DND-41 (cell line): ENCODE measurements at regions not wholly inside any gene's neighbourhood (a gene's known extent, or its start where the extent isn't known, plus 50 kb on each side); places are given as distances from the start of the nearest gene placed in this dataset.

Source experiments
- ATAC-seq: fragments of 200-7000 bp; cut with Tn5 transposase; 3 replicates; pipeline ENCODE4 v1.9.1; 2021; ENCODE audit warnings: low read depth; ENCODE audit not compliant: insufficient read depth
- DNase-seq: peaks from one replicate; pipeline ENCODE4 v3.0.0-alpha.2; 2020
- H2AFZ ChIP-seq: 2 replicates; pipeline ENCODE4 v1.6.0; 2012; ENCODE audit warnings: low read depth, low read length
- H3K27ac ChIP-seq: 2 replicates; pipeline ENCODE4 v1.5.1; 2012; ENCODE audit warnings: low read length, inconsistent platforms
- H3K27me3 ChIP-seq: fragments of 200-600 bp; sonication (generic); 2 replicates; pipeline ENCODE4 v1.6.0; 2012; ENCODE audit warnings: low read length, mild to moderate bottlenecking, inconsistent platforms; ENCODE audit not compliant: insufficient read depth, poor library complexity
- H3K36me3 ChIP-seq: 2 replicates; pipeline ENCODE4 v1.5.1; 2012; ENCODE audit warnings: low read length, inconsistent platforms; ENCODE audit not compliant: insufficient read depth
- H3K4me1 ChIP-seq: 2 replicates; pipeline ENCODE4 v1.5.1; 2012; ENCODE audit warnings: mild to moderate bottlenecking, low read length; ENCODE audit not compliant: insufficient read depth
- H3K4me2 ChIP-seq: 2 replicates; pipeline ENCODE4 v1.6.0; 2012; ENCODE audit warnings: mild to moderate bottlenecking, moderate library complexity, low read length, inconsistent platforms; ENCODE audit not compliant: insufficient read depth
- H3K4me3 ChIP-seq, 2 experiments: fragments of 200-600 bp in 1 of 2; shearing (Covaris generic) in 1 of 2; 2 replicates each; pipeline ENCODE4 v1.5.1; 2012 to 2016; ENCODE audit warnings: inconsistent platforms in 2 of 2, low read length in 2 of 2, mild to moderate bottlenecking in 2 of 2, low read depth in 1 of 2, moderate library complexity in 1 of 2
- H3K79me2 ChIP-seq: 2 replicates; pipeline ENCODE4 v1.6.0; 2012; ENCODE audit warnings: low read length, inconsistent platforms; ENCODE audit not compliant: insufficient read depth
- H3K9ac ChIP-seq: 2 replicates; pipeline ENCODE4 v1.6.0; 2012; ENCODE audit warnings: low read depth, mild to moderate bottlenecking, inconsistent platforms, low read length, moderate library complexity
- H3K9me3 ChIP-seq: 2 replicates; pipeline ENCODE4 v1.5.1; 2012; ENCODE audit warnings: low read length, moderate library complexity, mild to moderate bottlenecking, inconsistent platforms; ENCODE audit not compliant: insufficient read depth, severe bottlenecking
- H4K20me1 ChIP-seq: 2 replicates; pipeline ENCODE4 v1.6.0; 2012; ENCODE audit warnings: low read length; ENCODE audit not compliant: insufficient read depth
- CTCF ChIP-seq: IDR thresholded peaks from 2 replicates; pipeline ENCODE4 v1.5.1; 2012; ENCODE audit warnings: borderline replicate concordance, low read length, moderate library complexity, mild to moderate bottlenecking; ENCODE audit not compliant: poor library complexity, severe bottlenecking; ENCODE audit errors: extremely low read depth
- EZH2 ChIP-seq: IDR thresholded peaks from 3 replicates; pipeline ENCODE4 v1.6.1; 2012; ENCODE audit warnings: borderline replicate concordance, low read depth, mild to moderate bottlenecking, moderate library complexity, low read length, inconsistent platforms; ENCODE audit not compliant: severe bottlenecking

DNA sequence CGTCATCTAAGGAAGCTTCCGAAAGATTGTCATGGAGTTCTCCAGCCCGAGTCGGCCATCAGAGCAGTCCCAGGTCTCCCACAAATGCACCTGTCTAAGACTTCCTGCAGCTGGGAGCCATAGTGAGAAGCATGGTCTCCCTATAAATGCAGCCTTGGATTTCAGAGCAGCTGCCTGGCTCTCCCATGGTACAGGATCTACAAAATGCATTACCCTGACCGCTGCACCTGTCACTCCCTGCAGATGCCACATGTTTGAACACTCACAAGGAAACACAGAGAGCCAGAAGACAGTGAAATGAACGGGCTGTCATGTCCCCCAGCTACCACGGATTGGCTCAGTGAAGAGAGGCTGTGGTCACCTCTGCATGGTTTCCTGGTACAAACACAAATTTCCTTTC, 702.7 kb downstream of the MED13L start:
- H4K20me1 ChIP-seq = no peaks in the 10 kb centered on the region
- H3K27ac ChIP-seq = no peak overlapping the region
- peaks cover 3% of the 10 kb centered on the region for H3K27me3 ChIP-seq
- H3K4me1 ChIP-seq = no peaks in the 10 kb centered on the region
- no peaks in the 10 kb centered on the region for H3K36me3 ChIP-seq
- no peak for TF ChIP-seq CTCF
- TF ChIP-seq EZH2 = no peak
- H3K4me3 ChIP-seq = no peak overlapping the region
- H3K9ac ChIP-seq = no peak overlapping the region
- DNase-seq (no peak), ATAC-seq (no peak)
- H3K9me3 ChIP-seq = no peaks in the 10 kb centered on the region
- H2AFZ ChIP-seq = no peak overlapping the region
- H3K79me2 ChIP-seq = no peaks in the 10 kb centered on the region
- H3K4me2 ChIP-seq = no peak overlapping the region

DNA sequence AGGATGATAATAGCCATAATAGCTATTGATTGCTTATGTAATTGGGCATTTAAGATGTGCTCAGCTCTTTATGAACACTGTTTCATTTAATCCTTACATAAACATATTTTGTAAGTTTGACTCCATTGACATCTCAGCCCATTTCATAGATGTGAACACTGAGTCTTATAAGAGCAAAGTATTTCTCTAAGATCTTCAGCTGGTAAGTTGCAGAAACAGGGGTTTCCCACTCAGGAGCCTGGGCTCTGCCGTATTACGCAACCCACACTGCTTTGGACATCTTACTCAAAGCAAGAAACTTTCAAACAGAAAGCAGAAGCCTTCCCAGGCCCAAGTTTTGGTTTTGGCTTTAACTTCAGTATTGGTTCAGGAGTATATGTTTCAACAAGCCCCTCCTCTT, 705.1 kb downstream of the MED13L start:
- H3K9ac ChIP-seq = no peak overlapping the region
- no peaks in the 10 kb centered on the region for H3K36me3 ChIP-seq
- TF ChIP-seq CTCF (no peak), EZH2 (no peak)
- no peaks in the 10 kb centered on the region for H4K20me1 ChIP-seq
- no peak overlapping the region for H3K4me2 ChIP-seq
- ATAC-seq (no peak), DNase-seq (no peak)
- no peaks in the 10 kb centered on the region for H3K79me2 ChIP-seq
- H2AFZ ChIP-seq = no peak overlapping the region
- H3K4me3 ChIP-seq = no peak overlapping the region
- no peak overlapping the region for H3K27ac ChIP-seq
- no peaks in the 10 kb centered on the region for H3K4me1 ChIP-seq
- H3K27me3 ChIP-seq = peaks cover 1% of the 10 kb centered on the region
- H3K9me3 ChIP-seq = no peaks in the 10 kb centered on the region

- no peak for ATAC-seq
- H4K20me1 ChIP-seq = no peaks in the 10 kb centered on the region
- H3K9ac ChIP-seq = no peak overlapping the region
- no peaks in the 10 kb centered on the region for H3K9me3 ChIP-seq
- H3K4me2 ChIP-seq = no peak overlapping the region
- no peaks in the 10 kb centered on the region for H3K36me3 ChIP-seq
- H3K27me3 ChIP-seq = no peaks in the 10 kb centered on the region
- no peaks in the 10 kb centered on the region for H3K79me2 ChIP-seq
- DNase-seq = no peak
- H3K4me3 ChIP-seq = no peak overlapping the region
- no peak overlapping the region for H3K27ac ChIP-seq
- H3K4me1 ChIP-seq = no peaks in the 10 kb centered on the region
- no peak for TF ChIP-seq EZH2
- TF ChIP-seq CTCF = no peak
- no peak overlapping the region for H2AFZ ChIP-seq
Observed at GRCh38 chr12:115571446-115571845, 706.0 kb downstream of the MED13L start.

DNA sequence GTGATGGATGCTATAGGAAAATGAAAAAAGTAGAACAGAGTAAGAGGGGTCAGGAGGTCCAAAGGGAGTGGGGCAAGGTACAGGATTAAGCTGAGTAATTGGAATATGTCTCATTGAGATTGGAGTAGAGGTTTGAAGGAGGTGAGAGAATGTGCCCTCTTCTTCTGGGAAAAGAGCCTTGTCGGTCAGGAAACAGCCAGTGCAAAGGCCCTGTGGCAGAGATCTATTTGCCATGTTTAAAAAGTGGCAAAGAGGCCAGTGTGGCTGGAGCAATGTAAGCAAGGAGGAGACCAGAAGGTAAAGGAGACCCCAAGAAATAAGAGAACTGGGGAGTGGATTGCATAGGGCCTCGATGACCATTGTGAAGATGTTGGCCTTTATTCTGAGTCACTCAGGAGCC, 706.5 kb downstream of the MED13L start:
- Histone ChIP-seq H3K9me3 (no peaks in the 10 kb centered on the region), H3K4me3 (no peak overlapping the region), H2AFZ (no peak overlapping the region), H3K4me1 (no peaks in the 10 kb centered on the region), H3K9ac (no peak overlapping the region), H4K20me1 (no peaks in the 10 kb centered on the region), H3K36me3 (no peaks in the 10 kb centered on the region), H3K79me2 (no peaks in the 10 kb centered on the region), H3K27ac (no peak overlapping the region), H3K4me2 (no peak overlapping the region), H3K27me3 (peaks cover 2% of the 10 kb centered on the region)
- TF ChIP-seq CTCF (no peak), EZH2 (no peak)
- DNase-seq (no peak), ATAC-seq (no peak)
